HFF-Myc (cell line): ENCODE measurements at regions not wholly inside any gene's neighbourhood (a gene's known extent, or its start where the extent isn't known, plus 50 kb on each side); places are given as distances from the start of the nearest gene placed in this dataset.
"Not testable (repeated sequence)": the region's sequence is repeated elsewhere in the genome, so short reads cannot be mapped to it uniquely, and the experiment has no call there.

Experiments
- DNase-seq: peaks from one replicate; pipeline ENCODE4 v3.0.0-alpha.2; 2011; ENCODE audit warnings: low read depth; ENCODE audit errors: extremely low read depth
- H3K4me3 ChIP-seq: replicated peaks from 2 replicates; pipeline ENCODE4 v1.5.1; 2011; ENCODE audit warnings: low read depth, mild to moderate bottlenecking, control low read depth, low read length
- TF ChIP-seq, protein P1 (sequence below): IDR thresholded peaks from 2 replicates; pipeline ENCODE4 v1.5.1; 2012; ENCODE audit warnings: mild to moderate bottlenecking, low read depth, low read length, control low read depth; ENCODE audit errors: missing control alignments

DNA sequence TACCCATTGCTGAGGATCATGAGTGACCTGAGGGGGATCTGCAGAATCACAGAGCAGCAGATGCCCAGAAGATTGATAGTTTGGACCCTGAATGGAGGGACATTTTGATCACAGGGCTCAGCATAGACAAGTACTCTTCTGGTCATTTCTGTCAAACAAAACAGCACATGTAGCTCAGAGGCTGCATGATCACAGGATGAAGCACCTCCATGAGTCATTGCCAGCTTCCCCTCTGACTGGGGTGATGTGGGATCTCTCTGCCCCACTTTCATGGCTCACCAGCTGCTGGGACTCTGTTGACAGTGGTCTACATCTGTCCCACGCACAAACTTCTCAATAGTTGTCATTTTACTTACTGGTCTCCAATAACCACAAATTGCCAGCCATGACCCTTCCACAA, 264.1 kb downstream of the RPIA start:
- no peak overlapping the region for H3K4me3 ChIP-seq
- no peak for DNase-seq
- TF ChIP-seq, protein P1, sequence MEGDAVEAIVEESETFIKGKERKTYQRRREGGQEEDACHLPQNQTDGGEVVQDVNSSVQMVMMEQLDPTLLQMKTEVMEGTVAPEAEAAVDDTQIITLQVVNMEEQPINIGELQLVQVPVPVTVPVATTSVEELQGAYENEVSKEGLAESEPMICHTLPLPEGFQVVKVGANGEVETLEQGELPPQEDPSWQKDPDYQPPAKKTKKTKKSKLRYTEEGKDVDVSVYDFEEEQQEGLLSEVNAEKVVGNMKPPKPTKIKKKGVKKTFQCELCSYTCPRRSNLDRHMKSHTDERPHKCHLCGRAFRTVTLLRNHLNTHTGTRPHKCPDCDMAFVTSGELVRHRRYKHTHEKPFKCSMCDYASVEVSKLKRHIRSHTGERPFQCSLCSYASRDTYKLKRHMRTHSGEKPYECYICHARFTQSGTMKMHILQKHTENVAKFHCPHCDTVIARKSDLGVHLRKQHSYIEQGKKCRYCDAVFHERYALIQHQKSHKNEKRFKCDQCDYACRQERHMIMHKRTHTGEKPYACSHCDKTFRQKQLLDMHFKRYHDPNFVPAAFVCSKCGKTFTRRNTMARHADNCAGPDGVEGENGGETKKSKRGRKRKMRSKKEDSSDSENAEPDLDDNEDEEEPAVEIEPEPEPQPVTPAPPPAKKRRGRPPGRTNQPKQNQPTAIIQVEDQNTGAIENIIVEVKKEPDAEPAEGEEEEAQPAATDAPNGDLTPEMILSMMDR: no peak

DNA sequence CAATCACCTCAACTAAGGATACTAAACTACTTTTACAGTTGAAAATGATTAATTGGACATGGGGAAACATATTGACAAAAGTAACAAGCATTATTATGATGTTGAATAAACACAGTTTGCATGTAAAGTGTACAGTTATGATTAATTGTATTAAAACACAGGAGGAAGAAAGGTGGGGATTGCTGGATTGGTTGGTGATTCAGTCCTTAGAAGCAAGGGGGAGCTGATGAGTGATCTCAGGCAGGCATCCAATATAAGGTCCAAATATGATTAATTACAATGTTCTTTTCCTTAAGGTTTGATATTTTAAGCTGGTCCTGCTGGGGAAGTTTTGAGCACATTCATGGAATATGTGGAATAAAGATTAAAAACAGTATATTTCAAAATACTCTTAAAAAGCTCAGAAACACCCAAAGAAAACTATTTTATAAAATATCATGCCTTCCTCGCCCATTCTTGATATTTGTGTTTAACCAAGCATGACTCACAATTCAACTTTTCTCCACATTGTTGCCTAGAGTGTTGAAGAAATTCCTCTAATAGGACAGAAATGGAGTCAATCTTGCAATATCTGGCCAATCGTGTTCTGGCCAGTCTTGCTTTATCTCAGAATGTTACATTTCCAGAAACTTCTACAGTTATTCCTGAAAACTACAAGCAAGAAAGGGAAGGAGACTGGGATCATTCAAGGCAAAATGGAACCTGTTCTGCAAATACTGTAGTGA, 268.2 kb downstream of the RPIA start:
- no peak for DNase-seq
- no peak overlapping the region for H3K4me3 ChIP-seq
- TF ChIP-seq, protein P1: peak; percentile 18

- DNase-seq, H3K4me3 ChIP-seq: not testable (repeated sequence)
Observed at GRCh38 chr2:88961323-88961722, 269.9 kb downstream of the RPIA start.

DNA sequence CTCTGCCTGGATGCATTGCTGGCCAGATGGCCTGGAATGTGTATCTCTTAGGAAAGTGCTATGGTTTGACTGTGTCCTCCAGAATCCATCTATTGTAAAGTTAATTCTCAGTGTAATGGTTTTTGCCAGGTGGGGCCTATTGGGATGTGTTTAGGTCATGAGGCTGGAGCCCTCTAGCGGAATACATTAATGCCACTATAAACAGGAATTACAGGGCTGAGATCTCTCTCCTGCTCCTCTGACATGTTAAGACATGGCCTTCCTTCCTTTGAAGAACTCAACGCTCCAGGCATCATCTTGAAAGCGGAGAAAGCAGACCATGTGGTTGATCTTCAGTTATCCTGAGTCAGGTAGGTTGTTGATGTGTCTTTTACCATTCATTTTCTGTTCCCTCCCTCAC, 276.4 kb downstream of the RPIA start:
- no peak for DNase-seq
- no peak overlapping the region for H3K4me3 ChIP-seq
- TF ChIP-seq, protein P1: no peak

DNA sequence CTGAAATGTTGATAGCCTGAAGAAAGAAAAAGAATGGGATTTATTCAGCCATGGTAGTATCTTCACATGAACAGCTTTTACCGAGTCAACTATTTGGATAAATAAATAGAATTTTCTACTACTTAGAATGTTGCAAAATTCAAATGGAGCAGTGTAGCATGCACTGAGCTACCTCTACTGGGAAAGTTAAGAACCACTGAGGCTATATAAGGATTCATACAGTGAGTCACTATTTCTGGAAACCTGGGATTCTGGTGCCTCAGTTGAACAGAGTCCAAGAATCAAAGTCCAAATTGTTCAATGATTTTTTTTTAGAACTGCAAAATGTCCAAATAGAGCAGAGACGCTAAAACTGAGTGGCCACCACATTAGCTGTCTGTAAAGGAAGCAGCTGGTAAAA, 286.5 kb downstream of the RPIA start:
- DNase-seq, H3K4me3 ChIP-seq: not testable (repeated sequence)

DNA sequence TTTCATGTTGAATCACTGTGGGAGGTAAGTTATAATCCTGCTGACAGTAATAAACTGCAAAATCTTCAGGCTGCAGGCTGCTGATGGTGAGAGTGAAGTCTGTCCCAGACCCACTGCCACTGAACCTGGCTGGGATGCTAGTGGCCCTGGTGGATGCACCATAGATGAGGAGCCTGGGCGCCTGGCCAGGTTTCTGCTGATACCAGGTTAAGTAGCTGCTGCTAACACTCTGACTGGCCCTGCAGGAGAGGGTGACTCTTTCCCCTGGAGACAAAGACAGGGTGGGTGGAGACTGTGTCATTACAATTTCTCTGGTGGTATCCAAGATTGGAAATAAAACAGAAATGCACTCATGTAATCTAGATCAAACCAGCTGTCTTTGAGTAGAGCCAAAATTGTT, 287.0 kb downstream of the RPIA start:
- H3K4me3 ChIP-seq, DNase-seq: not testable (repeated sequence)

GRCh38 chr2:88984079-88984478, 292.6 kb downstream of the RPIA start:
- DNase-seq, H3K4me3 ChIP-seq: not testable (repeated sequence)

DNA sequence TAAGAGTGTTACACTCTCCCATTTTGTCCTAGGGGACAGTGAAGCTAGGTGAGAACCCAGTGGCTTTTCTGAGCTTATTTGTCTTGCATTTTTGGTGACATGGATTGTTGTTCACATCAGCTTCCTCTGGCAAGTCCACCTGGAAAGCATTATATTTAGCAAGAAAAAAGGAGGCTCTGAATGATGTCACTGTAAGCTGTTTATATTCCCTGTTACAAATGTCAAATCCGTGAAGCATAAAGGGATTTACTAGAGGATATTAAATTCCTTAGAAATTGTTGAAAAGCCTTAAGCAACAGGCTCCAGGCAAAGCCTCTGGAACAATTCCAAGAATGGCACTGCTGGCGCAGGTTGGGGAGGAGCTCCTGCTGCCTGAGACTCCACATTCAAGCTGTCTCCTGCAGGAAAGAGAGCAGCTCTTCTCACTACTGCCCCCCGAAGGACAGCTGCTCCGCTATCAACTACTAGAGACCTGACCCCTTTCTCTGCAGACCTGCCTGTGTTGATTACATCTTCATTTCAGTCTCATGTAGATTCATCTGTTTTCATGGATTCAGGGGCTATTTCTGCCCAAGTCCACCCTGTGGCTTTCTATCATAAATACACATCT, 295.4 kb downstream of the RPIA start:
- not testable (repeated sequence) for H3K4me3 ChIP-seq, DNase-seq

- not testable (repeated sequence) for H3K4me3 ChIP-seq, DNase-seq
Observed at GRCh38 chr2:88988617-88989016, 297.1 kb downstream of the RPIA start.

GRCh38 chr2:88992819-88993218, 301.3 kb downstream of the RPIA start:
- H3K4me3 ChIP-seq, DNase-seq: not testable (repeated sequence)

DNA sequence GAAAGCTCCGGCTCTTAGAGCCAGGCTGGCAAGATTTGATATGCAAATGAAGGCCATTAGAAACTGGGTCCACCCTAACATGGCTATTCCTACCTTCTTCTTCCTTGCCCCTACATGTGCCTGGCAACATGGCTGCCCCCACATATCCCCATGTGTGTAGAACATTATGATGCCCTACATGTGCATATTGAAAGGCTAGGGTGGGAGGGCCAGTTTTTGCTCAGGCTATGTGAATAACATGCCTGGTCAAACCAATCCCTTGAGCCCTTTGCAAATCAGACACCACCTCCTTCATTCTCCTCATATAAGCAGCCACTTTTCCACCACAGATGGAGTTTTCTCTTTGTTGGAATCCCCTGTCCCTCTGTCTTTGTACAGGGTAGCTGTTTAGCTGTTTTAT, 303.4 kb downstream of the RPIA start:
- DNase-seq, H3K4me3 ChIP-seq: not testable (repeated sequence)

DNA sequence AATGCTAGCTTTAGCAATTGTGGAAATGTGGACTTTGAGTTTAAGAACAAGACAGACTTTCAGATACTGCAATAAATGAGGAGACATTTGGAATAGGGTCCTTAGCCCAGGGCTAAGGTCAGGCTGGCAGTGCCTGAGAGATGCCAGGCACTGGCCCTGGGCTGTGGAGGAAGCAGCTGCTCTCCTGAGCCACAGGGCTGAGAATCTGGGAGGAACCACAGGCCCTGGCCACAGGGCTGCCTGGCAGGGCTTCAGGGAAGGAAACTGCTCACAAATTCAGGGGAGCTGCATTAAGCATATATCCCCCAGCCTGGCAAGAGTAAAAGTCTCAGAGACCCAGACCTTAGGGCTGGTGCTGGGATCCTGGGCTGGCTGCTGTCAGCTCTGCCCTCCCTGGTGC, 305.1 kb downstream of the RPIA start:
- DNase-seq, H3K4me3 ChIP-seq: not testable (repeated sequence)
